GM10266 (cell line): ENCODE measurements at regions not wholly inside any gene's neighbourhood (a gene's known extent, or its start where the extent isn't known, plus 50 kb on each side); places are given as distances from the start of the nearest gene placed in this dataset.
"Not testable (repeated sequence)": the region's sequence is repeated elsewhere in the genome, so short reads cannot be mapped to it uniquely, and the experiment has no call there.

ENCODE experiments used
- DNase-seq: peaks from one replicate; pipeline ENCODE4 v3.0.0; 2012; ENCODE audit errors: extremely low spot score
- CTCF ChIP-seq: IDR thresholded peaks from 2 replicates; pipeline ENCODE4 v1.5.1; 2012; ENCODE audit warnings: mild to moderate bottlenecking, low read depth; ENCODE audit not compliant: control insufficient read depth, insufficient read depth; ENCODE audit errors: missing control alignments

GRCh38 chr1:189103956-189104355 is 1373.7 kb downstream of the BRINP3 start:
- no peak for DNase-seq
- TF ChIP-seq CTCF = no peak

GRCh38 chr1:189117072-189117770 is 1360.4 kb downstream of the BRINP3 start:
- TF ChIP-seq CTCF = no peak
- DNase-seq = no peak

- no peak for DNase-seq
- TF ChIP-seq CTCF = no peak
These were observed 1355.7 kb downstream of the BRINP3 start for GRCh38 chr1:189121941-189122340.

- DNase-seq = no peak
- TF ChIP-seq CTCF = no peak
These were observed 1352.0 kb downstream of the BRINP3 start for GRCh38 chr1:189125694-189126093.

- TF ChIP-seq CTCF = no peak
These were observed 1346.1 kb downstream of the BRINP3 start for GRCh38 chr1:189131576-189131975.

GRCh38 chr1:189139748-189140147 is 1337.9 kb downstream of the BRINP3 start:
- DNase-seq = not testable (repeated sequence)

More at GRCh38 chr1:189131576-189131975, 1346.1 kb downstream of the BRINP3 start:
- DNase-seq = no peak

- TF ChIP-seq CTCF = no peak
- no peak for DNase-seq
These were observed 1336.6 kb downstream of the BRINP3 start for GRCh38 chr1:189141056-189141455.
